Stromal cell of bone marrow (primary cell): ENCODE measurements at regions not wholly inside any gene's neighbourhood (a gene's known extent, or its start where the extent isn't known, plus 50 kb on each side); places are given as distances from the start of the nearest gene placed in this dataset.

Experiments
- DNase-seq: peaks from one replicate; pipeline ENCODE4 v3.0.0-alpha.2; 2012; ENCODE audit warnings: low read depth

DNA sequence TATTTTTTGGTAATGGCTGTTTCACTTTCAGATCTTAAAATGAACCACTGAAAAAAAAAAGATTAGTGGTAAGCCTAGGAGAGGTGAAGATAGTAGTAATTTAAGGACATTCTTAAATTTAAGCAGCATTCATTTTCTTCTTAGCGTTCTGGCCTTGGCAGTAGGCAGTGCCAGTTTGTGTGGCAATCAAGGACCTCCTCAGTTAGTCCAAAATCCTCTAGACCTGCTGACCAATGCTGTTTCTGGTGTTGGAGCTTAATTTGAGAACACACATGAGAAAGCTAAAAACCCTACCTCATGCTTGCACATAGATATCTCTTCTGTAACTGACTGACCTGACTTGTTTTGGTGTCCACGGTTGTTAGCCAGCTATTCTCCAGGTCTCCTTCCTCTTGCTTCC is 219.8 kb upstream of the RGS6 start:
- DNase-seq: no peak

DNA sequence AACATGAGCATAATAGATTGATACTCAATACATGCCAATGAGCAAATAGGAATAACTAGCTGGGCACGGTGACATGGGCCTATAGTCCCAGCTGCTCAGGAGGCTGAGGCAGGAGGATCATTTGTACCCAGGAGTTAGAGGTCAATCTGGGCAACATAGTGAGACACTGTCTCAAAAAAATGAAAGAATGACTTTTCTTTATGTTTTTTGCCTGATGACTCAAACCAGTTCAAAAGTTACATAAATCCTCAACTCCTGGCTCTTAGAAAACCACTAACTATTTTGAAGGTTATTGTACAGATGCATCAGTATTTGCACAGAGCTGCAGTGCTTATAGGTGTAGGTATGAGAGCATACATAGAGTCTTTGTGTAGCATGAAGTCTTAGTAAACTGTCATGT is 219.2 kb upstream of the RGS6 start:
- no peak for DNase-seq

DNA sequence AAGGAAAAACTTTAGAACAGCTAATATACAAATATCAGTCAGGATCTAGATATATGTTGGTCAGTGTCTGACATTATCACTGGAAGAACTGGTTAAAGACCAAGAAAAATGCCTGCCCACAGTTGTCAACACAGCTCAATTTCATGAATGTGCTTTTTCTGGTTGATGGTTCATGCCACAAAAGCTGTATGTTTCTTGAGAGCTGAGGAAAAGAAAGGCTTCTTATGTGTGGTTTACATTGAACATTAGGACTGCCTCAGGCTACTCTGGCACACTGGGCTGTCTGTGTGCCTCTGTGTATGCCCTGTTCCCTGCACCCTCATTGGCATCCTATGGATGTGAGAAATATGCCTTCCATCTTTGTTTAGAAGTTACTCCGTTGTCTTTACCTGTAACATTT is 218.8 kb upstream of the RGS6 start:
- DNase-seq: no peak

DNA sequence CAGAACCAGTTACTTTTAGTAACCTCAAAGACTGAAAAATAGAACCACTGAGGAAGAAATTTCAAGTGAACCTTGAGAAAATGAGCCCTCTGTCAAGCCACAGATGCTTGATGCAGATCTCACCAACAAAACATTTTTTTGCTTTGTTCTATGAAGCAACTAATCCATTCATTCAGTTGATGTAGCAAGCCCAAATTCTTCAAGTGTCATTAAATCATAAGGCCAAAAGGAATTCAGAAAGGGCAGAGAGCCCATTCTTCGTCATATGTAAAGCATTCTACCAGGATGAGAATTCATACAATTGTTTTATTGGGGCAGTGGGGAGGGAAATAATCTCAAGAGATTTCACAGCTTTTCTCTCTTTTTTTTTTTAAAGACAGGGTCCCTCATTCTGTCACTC is 218.0 kb upstream of the RGS6 start:
- peak; percentile 84 for DNase-seq

DNA sequence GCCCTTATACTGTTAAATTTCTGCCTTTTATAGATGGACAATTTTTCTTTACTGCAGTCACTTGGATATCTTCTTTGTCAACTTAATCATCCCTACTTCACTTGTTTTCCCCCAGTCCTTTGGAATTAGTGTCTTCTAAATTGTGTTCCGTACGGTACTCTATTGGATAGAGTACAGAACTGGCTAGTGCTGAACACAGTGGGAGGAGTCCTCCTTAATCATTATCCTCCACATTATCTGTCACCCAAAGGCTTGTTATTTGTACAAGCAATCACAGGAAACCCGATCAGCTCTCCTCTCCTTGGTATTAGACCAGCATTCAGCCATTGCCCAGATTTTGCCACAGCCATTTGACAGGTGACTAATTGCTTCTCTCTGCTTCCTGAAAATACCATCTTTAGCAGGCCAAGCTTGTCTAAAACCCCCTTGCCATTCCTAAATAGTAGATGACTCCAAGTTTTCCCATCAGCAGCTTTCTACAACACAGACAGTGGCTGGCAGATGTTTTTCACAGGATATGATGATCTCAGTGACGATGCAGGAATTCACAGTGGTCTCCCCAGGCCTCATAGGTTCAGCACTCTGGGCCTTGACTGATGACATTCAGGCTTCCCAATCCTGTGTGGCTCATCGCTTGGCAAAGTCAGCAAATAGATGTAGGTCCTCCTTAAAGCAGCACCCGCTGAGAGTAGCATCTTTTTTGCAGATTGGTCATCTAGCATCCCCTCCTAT is 216.0 kb upstream of the RGS6 start:
- DNase-seq: no peak

GRCh38 chr14:71720978-71721624 is 211.1 kb upstream of the RGS6 start:
- peak; percentile 66 for DNase-seq

- DNase-seq: no peak
Measured at GRCh38 chr14:71721791-71722190, 210.4 kb upstream of the RGS6 start.

DNA sequence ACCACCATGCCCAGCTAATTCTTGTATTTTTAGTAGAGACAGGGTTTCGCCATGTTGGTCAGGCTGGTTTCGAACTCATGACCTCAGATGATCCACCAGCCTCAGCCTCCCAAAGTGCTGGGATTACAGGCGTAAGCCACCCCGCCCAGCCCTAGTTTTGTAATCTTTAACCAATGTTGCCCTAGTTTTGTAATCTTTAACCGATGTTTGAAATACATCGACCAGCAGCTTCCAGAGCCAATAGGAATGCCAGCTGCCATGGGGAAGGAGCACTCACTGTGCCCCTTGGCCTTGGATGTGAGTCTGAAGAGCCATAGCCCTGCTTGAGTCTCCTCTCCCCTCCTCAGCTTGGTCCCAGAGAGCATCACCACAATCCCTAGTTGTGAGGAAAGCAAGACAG is 209.3 kb upstream of the RGS6 start:
- no peak for DNase-seq

- peak; percentile 85 for DNase-seq
Measured at GRCh38 chr14:71725922-71726579, 206.2 kb upstream of the RGS6 start.

DNA sequence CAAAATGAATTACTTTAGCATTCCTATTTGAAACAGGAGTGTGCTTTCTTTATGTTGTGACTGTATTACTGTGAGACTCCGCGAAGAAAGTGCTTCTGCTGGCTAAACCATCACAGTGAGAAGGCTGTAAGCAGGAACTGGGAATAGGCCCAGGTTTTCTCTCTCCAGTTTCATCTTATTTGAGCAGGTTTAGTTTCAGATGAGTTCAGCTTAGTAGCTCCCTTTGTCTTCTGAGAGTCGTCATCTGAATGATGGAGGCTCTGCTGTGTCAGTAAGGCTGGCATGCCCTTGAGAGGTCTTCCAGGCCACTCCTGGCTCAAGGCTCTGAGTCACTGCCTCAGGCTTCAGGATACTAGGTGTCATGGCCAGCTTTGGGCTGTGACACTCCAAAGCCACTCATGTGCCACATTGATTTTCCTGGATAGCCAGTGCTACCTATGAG is 205.6 kb upstream of the RGS6 start:
- no peak for DNase-seq

GRCh38 chr14:71728386-71728785 is 203.8 kb upstream of the RGS6 start:
- DNase-seq: no peak

GRCh38 chr14:71729596-71729995 is 202.6 kb upstream of the RGS6 start:
- no peak for DNase-seq

GRCh38 chr14:71730471-71730870 is 201.8 kb upstream of the RGS6 start:
- no peak for DNase-seq

DNA sequence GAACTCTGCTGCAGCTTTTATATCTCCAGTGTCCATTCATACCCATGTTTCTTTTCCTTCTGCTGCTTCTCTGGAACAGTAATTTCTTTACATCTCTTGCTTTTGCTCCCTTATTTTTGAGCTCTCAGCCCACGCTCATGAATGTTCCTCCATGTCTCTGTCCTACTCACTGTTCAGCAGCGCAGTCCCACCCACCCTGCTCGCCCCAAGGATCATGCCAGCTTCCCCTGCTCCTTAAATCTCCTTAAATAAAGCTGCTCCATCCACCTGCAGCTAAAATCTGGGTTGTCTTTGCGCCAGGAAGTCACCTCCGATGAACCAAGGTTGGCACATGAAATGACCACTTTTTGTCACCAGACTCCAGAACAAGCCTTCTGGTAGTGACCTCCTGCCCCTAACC is 201.1 kb upstream of the RGS6 start:
- DNase-seq: no peak

DNA sequence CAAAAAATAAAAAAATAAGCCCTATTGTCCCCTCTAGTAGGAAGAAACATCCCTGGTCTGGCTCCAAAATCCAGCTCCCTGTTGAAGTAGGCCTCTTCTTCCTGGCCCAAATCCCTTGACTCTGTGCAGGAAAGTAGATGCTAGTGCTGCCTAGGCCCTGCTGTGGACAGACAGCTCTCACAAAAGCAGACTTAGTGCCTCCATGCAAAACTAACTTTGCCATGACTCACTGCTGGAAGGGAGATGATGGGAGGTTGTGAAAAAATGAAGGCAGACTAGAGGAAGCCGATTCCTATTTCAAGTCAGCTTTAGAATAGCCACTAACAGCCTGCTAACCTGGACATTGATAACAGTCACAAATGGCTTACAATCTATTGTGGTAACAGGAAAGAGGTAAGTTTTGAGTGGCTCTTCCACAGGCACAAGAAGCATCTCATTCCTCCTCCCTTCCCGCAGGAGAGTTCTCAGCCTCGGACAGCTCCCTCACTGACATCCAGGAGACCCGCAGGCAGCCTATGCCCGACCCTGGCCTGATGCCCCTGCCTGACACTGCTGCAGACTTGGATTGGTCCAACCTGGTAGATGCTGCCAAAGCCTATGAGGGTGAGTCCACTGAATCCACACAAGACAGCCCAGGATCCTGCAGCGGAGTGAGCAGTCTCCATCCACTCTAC is 198.9 kb upstream of the RGS6 start:
- DNase-seq: peak; percentile 45

DNA sequence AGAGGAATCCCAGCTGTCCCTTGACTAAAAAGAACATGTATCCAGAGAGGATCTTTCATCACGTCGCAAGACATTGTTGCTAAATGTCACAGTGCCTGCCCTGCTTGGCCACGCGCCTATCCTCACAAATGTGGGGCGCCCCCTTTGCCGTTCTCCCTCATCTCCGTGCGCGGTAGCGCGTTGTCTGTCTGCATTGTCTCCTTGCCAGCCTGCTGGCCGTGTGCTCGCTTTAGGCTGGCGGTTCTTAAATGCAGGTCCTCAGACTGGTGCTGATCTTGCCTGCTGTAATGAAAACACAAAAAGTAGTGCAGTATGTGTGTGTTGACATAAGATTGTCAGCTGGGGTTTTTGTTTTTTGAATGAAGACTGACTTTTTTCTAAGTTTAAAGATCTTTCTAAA is 198.2 kb upstream of the RGS6 start:
- no peak for DNase-seq

GRCh38 chr14:71734885-71735284 is 197.3 kb upstream of the RGS6 start:
- no peak for DNase-seq

DNA sequence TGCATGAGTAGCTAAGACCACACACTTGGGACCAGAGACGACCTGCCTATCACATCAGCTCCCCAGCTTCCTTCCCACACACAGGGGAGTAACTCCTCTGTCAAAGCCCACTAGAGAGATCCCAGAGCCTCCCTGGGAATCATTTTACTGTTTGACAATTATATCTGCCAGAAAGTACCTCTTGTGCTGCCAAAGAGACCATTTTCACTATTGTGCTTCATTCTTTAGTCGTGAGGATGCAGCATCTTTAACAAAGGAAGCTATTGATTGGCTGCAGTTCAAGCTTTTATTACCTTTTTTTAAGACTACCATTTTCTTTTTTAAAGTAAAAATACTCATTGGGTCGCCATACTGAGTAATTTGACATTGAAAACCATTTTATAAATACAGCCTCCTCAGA is 194.5 kb upstream of the RGS6 start:
- no peak for DNase-seq

GRCh38 chr14:71739273-71739990 is 192.8 kb upstream of the RGS6 start:
- DNase-seq: no peak

DNA sequence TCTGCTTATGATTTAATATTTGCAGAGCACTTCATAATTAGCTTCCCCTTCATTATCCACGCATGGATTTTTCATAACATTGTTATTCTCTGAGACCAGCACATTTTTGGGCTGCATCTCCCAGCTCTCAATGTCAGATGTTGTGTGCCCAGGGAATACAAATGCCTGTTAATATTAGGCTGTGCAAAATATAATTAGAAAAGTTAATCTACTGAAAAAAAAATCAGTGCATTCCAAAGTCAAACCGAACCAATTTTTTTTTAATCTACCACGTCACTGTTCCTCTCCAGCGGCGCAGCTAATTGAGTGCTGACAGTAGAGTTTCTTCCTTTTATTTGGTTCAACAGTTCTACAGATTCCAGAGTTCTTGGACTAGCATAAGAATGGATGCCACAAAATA is 191.0 kb upstream of the RGS6 start:
- DNase-seq: no peak

DNA sequence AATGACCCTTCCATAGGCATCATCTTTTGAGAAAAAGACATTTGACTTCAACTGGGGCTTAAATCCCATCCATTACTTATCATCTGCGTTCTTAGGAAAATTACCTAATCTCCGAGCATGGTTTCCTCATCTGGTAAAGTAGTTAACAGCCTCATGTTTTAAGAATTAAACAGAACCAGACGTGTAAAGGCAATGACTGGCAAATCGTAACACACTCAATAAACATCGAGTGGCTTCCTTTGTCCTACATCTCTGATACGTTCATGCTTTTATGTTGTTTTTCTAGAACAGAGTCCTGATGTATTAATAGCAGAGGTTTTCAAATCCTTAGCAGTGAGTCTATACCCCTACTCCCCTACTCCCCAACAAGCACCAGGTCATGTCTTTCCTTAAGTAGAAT is 189.7 kb upstream of the RGS6 start:
- DNase-seq: no peak

DNA sequence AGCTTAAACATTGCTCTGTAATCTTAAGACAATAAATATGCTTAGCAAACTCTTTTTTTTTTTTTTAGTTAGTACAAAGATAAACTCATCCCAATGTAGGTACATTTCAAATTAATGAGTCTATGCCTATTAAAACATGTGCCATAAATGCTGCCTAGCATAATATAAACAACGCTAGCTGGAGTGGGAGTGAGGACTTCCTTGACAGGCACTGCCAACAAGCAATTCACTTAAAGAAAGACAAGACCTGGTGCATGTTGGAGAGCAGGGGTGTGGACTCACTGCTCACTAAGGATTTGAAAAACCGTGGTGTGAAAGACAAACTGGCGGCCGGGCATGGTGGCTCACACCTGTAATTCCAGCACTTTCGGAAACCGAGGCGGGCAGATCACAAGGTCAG is 187.2 kb upstream of the RGS6 start:
- no peak for DNase-seq
